ENCODE measurements at regions not wholly inside any gene's neighbourhood (a gene's known extent, or its start where the extent isn't known, plus 50 kb on each side); places are given as distances from the start of the nearest gene placed in this dataset.

- DNase-seq (no peak), ATAC-seq (replicated peaks) (no peak)
- peaks cover 5 to 12% of the 10 kb centered on the region in 2 donors for H3K27me3 Mint-ChIP-seq
Observed at GRCh38 chr21:29240136-29240535, 58.6 kb upstream of the BACH1 start.

DNA sequence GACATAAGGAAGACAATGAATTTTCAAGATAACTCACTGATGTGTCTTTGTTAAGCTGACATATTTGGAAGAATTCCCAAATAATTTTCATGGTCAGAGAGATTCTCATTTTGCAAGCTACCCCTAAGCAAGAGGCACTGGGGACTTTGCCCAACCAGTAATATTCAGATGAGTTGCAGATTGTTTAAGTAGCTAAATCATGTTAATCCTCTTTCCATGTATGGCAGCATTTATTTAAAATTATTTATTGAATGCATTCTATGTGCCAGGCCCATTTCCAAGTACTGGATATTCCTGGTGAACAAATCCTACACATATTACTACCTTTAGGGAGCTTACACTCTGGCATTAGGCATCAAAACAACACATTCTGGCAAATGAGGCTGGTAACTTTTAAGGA, 56.5 kb upstream of the BACH1 start:
- Mint-ChIP-seq H3K9me3 (no peaks in the 10 kb centered on the region), H3K4me3 (no peak overlapping the region), H3K36me3 (ENCODE audit: insufficient read depth) (no peaks in the 10 kb centered on the region), H3K27ac (no peak overlapping the region), H3K27me3 (no peaks in the 10 kb centered on the region), H3K4me1 (ENCODE audit: low read depth in 2 of 2) (no peaks in the 10 kb centered on the region)
- ATAC-seq (replicated peaks) (no peak), DNase-seq (no peak)

More at GRCh38 chr21:29240136-29240535, 58.6 kb upstream of the BACH1 start:
- Mint-ChIP-seq H3K4me1 (ENCODE audit: low read depth in 2 of 2) (no peaks in the 10 kb centered on the region), H3K4me3 (no peak overlapping the region), H3K9me3 (no peaks in the 10 kb centered on the region), H3K27ac (no peak overlapping the region), H3K36me3 (ENCODE audit: insufficient read depth) (no peaks in the 10 kb centered on the region)

GRCh38 chr21:29243188-29243587, 55.5 kb upstream of the BACH1 start:
- DNase-seq (no peak), ATAC-seq (replicated peaks) (no peak)
- no peaks in the 10 kb centered on the region for H3K36me3 Mint-ChIP-seq (ENCODE audit: insufficient read depth)

GRCh38 chr21:29245104-29245643, 53.5 kb upstream of the BACH1 start:
- ATAC-seq (replicated peaks) (no peak), DNase-seq (no peak)
- Mint-ChIP-seq H3K27ac (no peak overlapping the region), H3K9me3 (no peaks in the 10 kb centered on the region), H3K27me3 (peaks cover 0 to 6% of the 10 kb centered on the region in 2 donors), H3K4me3 (no peak overlapping the region), H3K4me1 (ENCODE audit: low read depth in 2 of 2) (no peaks in the 10 kb centered on the region), H3K36me3 (ENCODE audit: insufficient read depth) (no peaks in the 10 kb centered on the region)

More at GRCh38 chr21:29243188-29243587, 55.5 kb upstream of the BACH1 start:
- Mint-ChIP-seq H3K4me1 (ENCODE audit: low read depth in 2 of 2) (no peaks in the 10 kb centered on the region), H3K9me3 (no peaks in the 10 kb centered on the region), H3K27ac (peak overlapping the region in 1 of 2 donors; percentile 49), H3K27me3 (no peaks in the 10 kb centered on the region), H3K4me3 (no peak overlapping the region)

DNA sequence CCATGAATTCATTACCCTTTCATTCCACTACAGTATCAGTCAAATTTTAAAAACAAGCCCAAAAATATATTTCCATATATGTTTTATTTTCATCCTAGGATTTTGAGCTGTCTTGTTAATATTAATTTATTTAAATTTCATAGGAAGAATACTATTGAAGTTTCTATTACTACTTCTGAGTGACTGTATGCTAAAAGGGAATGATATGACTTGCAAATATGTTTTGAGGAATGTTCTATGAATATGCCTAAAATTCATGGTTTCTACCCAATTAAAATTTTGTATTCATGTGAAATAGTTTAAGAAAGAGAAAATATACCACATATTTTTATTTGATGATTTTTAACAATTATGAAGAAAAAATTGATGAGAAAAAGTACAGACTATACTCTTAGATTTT, 52.9 kb upstream of the BACH1 start:
- ATAC-seq (replicated peaks), result no peak
- H3K9me3 Mint-ChIP-seq, result no peaks in the 10 kb centered on the region
- no peaks in the 10 kb centered on the region for H3K4me1 Mint-ChIP-seq (ENCODE audit: low read depth in 2 of 2)
- DNase-seq, result no peak
- H3K36me3 Mint-ChIP-seq (ENCODE audit: insufficient read depth), result no peaks in the 10 kb centered on the region
- peaks cover 4 to 6% of the 10 kb centered on the region in 2 donors for H3K27me3 Mint-ChIP-seq
- H3K27ac Mint-ChIP-seq, result no peak overlapping the region
- H3K4me3 Mint-ChIP-seq, result no peak overlapping the region

DNA sequence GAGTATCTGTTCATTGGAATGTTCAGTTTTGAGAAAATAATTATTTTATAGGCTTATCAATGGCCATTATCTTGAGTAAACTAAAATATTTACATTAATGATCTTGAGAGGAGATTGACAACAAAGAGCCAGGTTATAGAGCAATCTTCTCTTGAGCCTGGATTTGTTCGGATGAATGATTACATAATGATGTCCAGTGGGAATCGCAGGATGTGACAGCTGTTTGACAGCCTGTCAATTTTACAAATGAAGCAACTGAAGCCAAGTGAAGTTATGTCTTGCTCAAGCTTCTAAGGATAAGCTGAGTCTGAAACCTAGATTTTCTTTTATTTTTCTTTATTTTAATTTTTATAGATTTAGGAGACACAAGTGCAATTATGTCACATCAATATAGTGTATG, 52.1 kb upstream of the BACH1 start:
- H3K36me3 Mint-ChIP-seq (ENCODE audit: insufficient read depth), result no peaks in the 10 kb centered on the region
- DNase-seq (no peak), ATAC-seq (replicated peaks) (no peak)
- H3K4me3 Mint-ChIP-seq, result no peak overlapping the region
- H3K27ac Mint-ChIP-seq, result no peak overlapping the region
- H3K4me1 Mint-ChIP-seq (ENCODE audit: low read depth in 2 of 2), result no peaks in the 10 kb centered on the region
- peaks cover 6 to 10% of the 10 kb centered on the region in 2 donors for H3K27me3 Mint-ChIP-seq
- no peaks in the 10 kb centered on the region for H3K9me3 Mint-ChIP-seq

- ATAC-seq (replicated peaks) (no peak), DNase-seq (no peak)
- Mint-ChIP-seq H3K27me3 (peaks cover 12 to 23% of the 10 kb centered on the region in 2 donors), H3K4me3 (no peak overlapping the region), H3K4me1 (ENCODE audit: low read depth in 2 of 2) (no peaks in the 10 kb centered on the region), H3K9me3 (peaks cover 0 to 6% of the 10 kb centered on the region in 2 donors), H3K27ac (no peak overlapping the region), H3K36me3 (ENCODE audit: insufficient read depth) (no peaks in the 10 kb centered on the region)
Observed at GRCh38 chr21:29248124-29248523, 50.6 kb upstream of the BACH1 start.

All from effector memory CD8-positive, alpha-beta T cell (primary cell).